ENCODE measurements at regions not wholly inside any gene's neighbourhood (a gene's known extent, or its start where the extent isn't known, plus 50 kb on each side); places are given as distances from the start of the nearest gene placed in this dataset.
"Not testable (repeated sequence)": the region's sequence is repeated elsewhere in the genome, so short reads cannot be mapped to it uniquely, and the experiment has no call there.

- H3K9ac ChIP-seq (ENCODE audit: insufficient read depth in 1 of 2, low read depth in 2 of 2, low read length in 2 of 2); H2AFZ ChIP-seq (ENCODE audit: low read depth, low read length); H3K27me3 ChIP-seq (ENCODE audit: control insufficient read depth in 2 of 2, insufficient read depth in 2 of 2, low read length in 2 of 2); H4K20me1 ChIP-seq (replicated peaks; ENCODE audit: control insufficient read depth, insufficient read depth, low read length); POLR2A ChIA-PET; FAIRE-seq; H3K4me1 ChIP-seq (replicated peaks in 1 of 2; ENCODE audit: control insufficient read depth in 2 of 2, insufficient read depth in 2 of 2, low read length in 2 of 2); CTCF ChIA-PET (ENCODE audit: low intra/inter-chr PET ratio); H3K4me2 ChIP-seq (ENCODE audit: insufficient read depth, low read length); in situ Hi-C loops (cut with MboI); BruUV-seq (replicated peaks); intact Hi-C loops (cut with micrococcal nuclease); ATAC-seq; H3K9me3 ChIP-seq (replicated peaks; ENCODE audit: control insufficient read depth, insufficient read depth, low read depth, low read length); DNase-seq (ENCODE audit: extremely low read depth in 1 of 4, low spot score in 3 of 4); H3K4me3 ChIP-seq; H3K79me2 ChIP-seq (ENCODE audit: control insufficient read depth, insufficient read depth, low read length); H3K27ac ChIP-seq (ENCODE audit: extremely low read depth, low read depth, low read length); H3K36me3 ChIP-seq (ENCODE audit: control insufficient read depth, insufficient read depth, low read length); H3K9me1 ChIP-seq (ENCODE audit: control insufficient read depth, insufficient read depth, low read length): not testable (repeated sequence)
- 2% methylated on average over 8 of the region's 8 CpGs for WGBS (ENCODE audit: insufficient coverage, low coverage, missing lambda C conversion rate)
These were observed 4498.5 kb upstream of the OR11H1 start for GRCh38 chr22:11029534-11029933.

- H3K9ac ChIP-seq (ENCODE audit: insufficient read depth in 1 of 2, low read depth in 2 of 2, low read length in 2 of 2); BruUV-seq (replicated peaks); H3K9me3 ChIP-seq (replicated peaks; ENCODE audit: control insufficient read depth, insufficient read depth, low read depth, low read length); H4K20me1 ChIP-seq (replicated peaks; ENCODE audit: control insufficient read depth, insufficient read depth, low read length); H3K27ac ChIP-seq (ENCODE audit: extremely low read depth, low read depth, low read length); H3K4me2 ChIP-seq (ENCODE audit: insufficient read depth, low read length); DNase-seq (ENCODE audit: extremely low read depth in 1 of 4, low spot score in 3 of 4); CTCF ChIA-PET (ENCODE audit: low intra/inter-chr PET ratio); H3K79me2 ChIP-seq (ENCODE audit: control insufficient read depth, insufficient read depth, low read length); H3K4me3 ChIP-seq; ATAC-seq; H2AFZ ChIP-seq (ENCODE audit: low read depth, low read length); H3K36me3 ChIP-seq (ENCODE audit: control insufficient read depth, insufficient read depth, low read length); POLR2A ChIA-PET; intact Hi-C loops (cut with micrococcal nuclease); H3K9me1 ChIP-seq (ENCODE audit: control insufficient read depth, insufficient read depth, low read length); H3K4me1 ChIP-seq (replicated peaks in 1 of 2; ENCODE audit: control insufficient read depth in 2 of 2, insufficient read depth in 2 of 2, low read length in 2 of 2); FAIRE-seq; H3K27me3 ChIP-seq (ENCODE audit: control insufficient read depth in 2 of 2, insufficient read depth in 2 of 2, low read length in 2 of 2): not testable (repeated sequence)
- in situ Hi-C loops (cut with MboI): loop anchor here (5.0 kb wide), 1 partner anchor 648 kb away; no protein-coding TSS in a partner anchor
- 0% methylated on average over 6 of the region's 6 CpGs for WGBS (ENCODE audit: insufficient coverage, low coverage, missing lambda C conversion rate)
These were observed 4498.0 kb upstream of the OR11H1 start for GRCh38 chr22:11029967-11030366.

GRCh38 chr22:11030571-11031410, 4497.2 kb upstream of the OR11H1 start:
- DNase-seq (ENCODE audit: extremely low read depth in 1 of 4, low spot score in 3 of 4); H3K27ac ChIP-seq (ENCODE audit: extremely low read depth, low read depth, low read length); BruUV-seq (replicated peaks); CTCF ChIA-PET (ENCODE audit: low intra/inter-chr PET ratio); H3K36me3 ChIP-seq (ENCODE audit: control insufficient read depth, insufficient read depth, low read length); H2AFZ ChIP-seq (ENCODE audit: low read depth, low read length); FAIRE-seq; H3K79me2 ChIP-seq (ENCODE audit: control insufficient read depth, insufficient read depth, low read length); H3K9ac ChIP-seq (ENCODE audit: insufficient read depth in 1 of 2, low read depth in 2 of 2, low read length in 2 of 2); H3K9me3 ChIP-seq (replicated peaks; ENCODE audit: control insufficient read depth, insufficient read depth, low read depth, low read length); H4K20me1 ChIP-seq (replicated peaks; ENCODE audit: control insufficient read depth, insufficient read depth, low read length); H3K27me3 ChIP-seq (ENCODE audit: control insufficient read depth in 2 of 2, insufficient read depth in 2 of 2, low read length in 2 of 2); H3K4me2 ChIP-seq (ENCODE audit: insufficient read depth, low read length); H3K4me1 ChIP-seq (replicated peaks in 1 of 2; ENCODE audit: control insufficient read depth in 2 of 2, insufficient read depth in 2 of 2, low read length in 2 of 2); intact Hi-C loops (cut with micrococcal nuclease); POLR2A ChIA-PET; H3K4me3 ChIP-seq; ATAC-seq; H3K9me1 ChIP-seq (ENCODE audit: control insufficient read depth, insufficient read depth, low read length): not testable (repeated sequence)
- in situ Hi-C loops (cut with MboI): loop anchor here (5.0 kb wide), 1 partner anchor 648 kb away; no protein-coding TSS in a partner anchor
- WGBS (ENCODE audit: insufficient coverage, low coverage, missing lambda C conversion rate): 2% methylated on average over 11 of the region's 12 CpGs

- DNase-seq (ENCODE audit: extremely low read depth in 1 of 4, low spot score in 3 of 4); H3K9ac ChIP-seq (ENCODE audit: insufficient read depth in 1 of 2, low read depth in 2 of 2, low read length in 2 of 2); H3K36me3 ChIP-seq (ENCODE audit: control insufficient read depth, insufficient read depth, low read length); H3K79me2 ChIP-seq (ENCODE audit: control insufficient read depth, insufficient read depth, low read length); H3K9me3 ChIP-seq (replicated peaks; ENCODE audit: control insufficient read depth, insufficient read depth, low read depth, low read length); H3K4me2 ChIP-seq (ENCODE audit: insufficient read depth, low read length); H3K4me3 ChIP-seq; H3K27me3 ChIP-seq (ENCODE audit: control insufficient read depth in 2 of 2, insufficient read depth in 2 of 2, low read length in 2 of 2); CTCF ChIA-PET (ENCODE audit: low intra/inter-chr PET ratio); FAIRE-seq; H4K20me1 ChIP-seq (replicated peaks; ENCODE audit: control insufficient read depth, insufficient read depth, low read length); ATAC-seq; H3K4me1 ChIP-seq (replicated peaks in 1 of 2; ENCODE audit: control insufficient read depth in 2 of 2, insufficient read depth in 2 of 2, low read length in 2 of 2); BruUV-seq (replicated peaks); POLR2A ChIA-PET; H3K27ac ChIP-seq (ENCODE audit: extremely low read depth, low read depth, low read length); intact Hi-C loops (cut with micrococcal nuclease); H2AFZ ChIP-seq (ENCODE audit: low read depth, low read length); H3K9me1 ChIP-seq (ENCODE audit: control insufficient read depth, insufficient read depth, low read length): not testable (repeated sequence)
- WGBS (ENCODE audit: insufficient coverage, low coverage, missing lambda C conversion rate): under 1% methylated on average over 12 of the region's 13 CpGs
- in situ Hi-C loops (cut with MboI): loop anchor here (5.0 kb wide), 1 partner anchor 650 kb away; no protein-coding TSS in a partner anchor
These were observed 4495.9 kb upstream of the OR11H1 start for GRCh38 chr22:11032115-11032514.

Data from K562 (cell line).